ENCODE measurements at regions not wholly inside any gene's neighbourhood (a gene's known extent, or its start where the extent isn't known, plus 50 kb on each side); places are given as distances from the start of the nearest gene placed in this dataset.
"Not testable (repeated sequence)": the region's sequence is repeated elsewhere in the genome, so short reads cannot be mapped to it uniquely, and the experiment has no call there.

DNA sequence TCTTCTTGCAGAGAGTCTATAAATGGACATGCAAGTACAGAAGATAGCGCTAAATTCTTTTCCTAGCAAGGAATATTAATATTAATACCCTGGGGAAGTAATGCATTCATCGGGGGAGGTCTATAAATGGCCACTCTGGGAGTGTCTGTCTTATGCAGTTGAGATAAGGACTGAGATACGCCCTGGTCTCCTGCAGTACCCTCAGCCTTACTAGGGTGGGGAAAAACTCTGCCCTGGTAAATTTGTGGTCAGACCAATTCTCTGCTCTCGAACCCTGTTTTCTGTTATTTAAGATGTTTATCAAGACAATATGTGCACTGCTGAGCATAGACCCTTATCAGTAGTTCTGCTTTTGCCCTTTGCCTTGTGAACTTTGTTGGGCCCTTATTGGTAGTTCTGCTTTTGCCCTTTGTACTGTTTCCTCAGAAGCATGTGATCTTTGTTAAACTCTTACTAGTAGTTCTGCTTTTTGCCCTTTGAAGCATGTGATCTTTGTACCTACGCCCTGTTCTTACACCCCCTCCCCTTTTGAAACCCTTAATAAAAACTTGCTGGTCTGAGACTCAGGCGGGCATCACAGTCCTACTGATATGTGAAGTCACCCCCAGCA lies 1956.2 kb downstream of the PCDH9 start:
- TF ChIP-seq BHLHE40 (IDR thresholded peaks at IDR 0.05; ENCODE audit: borderline replicate concordance); LEF1 (IDR thresholded peaks at IDR 0.05; ENCODE audit: borderline replicate concordance); FOXM1 (IDR thresholded peaks at IDR 0.05; ENCODE audit: borderline replicate concordance); ELF4 (IDR thresholded peaks at IDR 0.05); NFRKB (IDR thresholded peaks at IDR 0.05); FOXK2 (IDR thresholded peaks at IDR 0.05); SP1 (IDR thresholded peaks at IDR 0.05); SUZ12 (IDR thresholded peaks at IDR 0.05): not testable (repeated sequence)
- TF ChIP-seq, protein P1, sequence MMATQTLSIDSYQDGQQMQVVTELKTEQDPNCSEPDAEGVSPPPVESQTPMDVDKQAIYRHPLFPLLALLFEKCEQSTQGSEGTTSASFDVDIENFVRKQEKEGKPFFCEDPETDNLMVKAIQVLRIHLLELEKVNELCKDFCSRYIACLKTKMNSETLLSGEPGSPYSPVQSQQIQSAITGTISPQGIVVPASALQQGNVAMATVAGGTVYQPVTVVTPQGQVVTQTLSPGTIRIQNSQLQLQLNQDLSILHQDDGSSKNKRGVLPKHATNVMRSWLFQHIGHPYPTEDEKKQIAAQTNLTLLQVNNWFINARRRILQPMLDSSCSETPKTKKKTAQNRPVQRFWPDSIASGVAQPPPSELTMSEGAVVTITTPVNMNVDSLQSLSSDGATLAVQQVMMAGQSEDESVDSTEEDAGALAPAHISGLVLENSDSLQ (IDR thresholded peaks at IDR 0.05): not testable (repeated sequence)

Measured in HEK293T (cell line).